ENCODE measurements at regions not wholly inside any gene's neighbourhood (a gene's known extent, or its start where the extent isn't known, plus 50 kb on each side); places are given as distances from the start of the nearest gene placed in this dataset.

GRCh38 chr15:25532269-25533140, 93.7 kb upstream of the UBE3A start:
- peaks cover 10% of the 10 kb centered on the region for H3K9me3 ChIP-seq (ENCODE audit: control insufficient read depth, low read depth, low read length)
- no peak overlapping the region for H3K4me3 ChIP-seq (ENCODE audit: control insufficient read depth in 2 of 3, extremely low read depth in 1 of 3, insufficient read depth in 2 of 3, low read depth in 1 of 3, low read length in 3 of 3)
- dilution Hi-C loops (cut with MboI; ENCODE audit: extremely low pct_ligation_motif_present, low sequenced_read_pairs): no loop called here
- H3K27me3 ChIP-seq (ENCODE audit: control insufficient read depth, extremely low read depth, insufficient read depth, low read length): no peaks in the 10 kb centered on the region
- no peak for FAIRE-seq
- no peaks in the 10 kb centered on the region for H3K4me1 ChIP-seq (ENCODE audit: control insufficient read depth, extremely low read depth, insufficient read depth, low read length)
- DNase-seq (ENCODE audit: low read depth, low spot score): no peak
- H3K27ac ChIP-seq (ENCODE audit: control insufficient read depth, insufficient read depth, low read length): no peak overlapping the region
- H3K36me3 ChIP-seq (ENCODE audit: control insufficient read depth in 2 of 2, extremely low read depth in 1 of 2, insufficient read depth in 2 of 2, low read length in 2 of 2): no peaks in the 10 kb centered on the region
- no peaks in the 10 kb centered on the region for H3K9me1 ChIP-seq (ENCODE audit: control insufficient read depth, extremely low read depth, insufficient read depth, low read length)
- TF ChIP-seq EZH2 (IDR thresholded peaks at IDR 0.05; ENCODE audit: low read length): no peak
- no peak for TF ChIP-seq CTCF (optimal IDR thresholded peaks at IDR 0.05 in 1 of 3, IDR thresholded peaks at IDR 0.05 in 1 of 3, conservative IDR thresholded peaks at IDR 0.05 in 1 of 3; ENCODE audit: extremely low read depth in 1 of 3, insufficient read depth in 2 of 3, low read length in 3 of 3)
- no peak overlapping the region for H2AFZ ChIP-seq (ENCODE audit: control insufficient read depth, low read length)
- H4K20me1 ChIP-seq (ENCODE audit: control insufficient read depth, extremely low read depth, insufficient read depth, low read length): no peaks in the 10 kb centered on the region
- H3K4me2 ChIP-seq (ENCODE audit: control insufficient read depth, extremely low read depth, insufficient read depth, low read depth, low read length): no peak overlapping the region
- H3K79me2 ChIP-seq (ENCODE audit: control insufficient read depth, insufficient read depth, low read length): no peaks in the 10 kb centered on the region
- H3K9ac ChIP-seq (ENCODE audit: control insufficient read depth, extremely low read depth, insufficient read depth, low read length): no peak overlapping the region

GRCh38 chr15:25529774-25530173, 91.0 kb upstream of the UBE3A start:
- Histone ChIP-seq H3K9ac (ENCODE audit: control insufficient read depth, extremely low read depth, insufficient read depth, low read length) (no peak overlapping the region), H3K27me3 (ENCODE audit: control insufficient read depth, extremely low read depth, insufficient read depth, low read length) (no peaks in the 10 kb centered on the region), H2AFZ (ENCODE audit: control insufficient read depth, low read length) (no peak overlapping the region), H3K79me2 (ENCODE audit: control insufficient read depth, insufficient read depth, low read length) (no peaks in the 10 kb centered on the region), H3K4me2 (ENCODE audit: control insufficient read depth, extremely low read depth, insufficient read depth, low read depth, low read length) (no peak overlapping the region), H3K4me1 (ENCODE audit: control insufficient read depth, extremely low read depth, insufficient read depth, low read length) (no peaks in the 10 kb centered on the region), H3K36me3 (ENCODE audit: control insufficient read depth in 2 of 2, extremely low read depth in 1 of 2, insufficient read depth in 2 of 2, low read length in 2 of 2) (no peaks in the 10 kb centered on the region), H3K27ac (ENCODE audit: control insufficient read depth, insufficient read depth, low read length) (no peak overlapping the region), H3K4me3 (ENCODE audit: control insufficient read depth in 2 of 3, extremely low read depth in 1 of 3, insufficient read depth in 2 of 3, low read depth in 1 of 3, low read length in 3 of 3) (no peak overlapping the region), H3K9me3 (ENCODE audit: control insufficient read depth, low read depth, low read length) (peaks cover 5% of the 10 kb centered on the region), H3K9me1 (ENCODE audit: control insufficient read depth, extremely low read depth, insufficient read depth, low read length) (no peaks in the 10 kb centered on the region), H4K20me1 (ENCODE audit: control insufficient read depth, extremely low read depth, insufficient read depth, low read length) (no peaks in the 10 kb centered on the region)
- no peak for DNase-seq (ENCODE audit: low read depth, low spot score)
- dilution Hi-C loops (cut with MboI; ENCODE audit: extremely low pct_ligation_motif_present, low sequenced_read_pairs): no loop called here
- no peak for FAIRE-seq
- TF ChIP-seq CTCF (optimal IDR thresholded peaks at IDR 0.05 in 1 of 3, IDR thresholded peaks at IDR 0.05 in 1 of 3, conservative IDR thresholded peaks at IDR 0.05 in 1 of 3; ENCODE audit: extremely low read depth in 1 of 3, insufficient read depth in 2 of 3, low read length in 3 of 3) (no peak), EZH2 (IDR thresholded peaks at IDR 0.05; ENCODE audit: low read length) (no peak)

Measured in keratinocyte (primary cell).